ENCODE measurements at regions not wholly inside any gene's neighbourhood (a gene's known extent, or its start where the extent isn't known, plus 50 kb on each side); places are given as distances from the start of the nearest gene placed in this dataset.
"Not testable (repeated sequence)": the region's sequence is repeated elsewhere in the genome, so short reads cannot be mapped to it uniquely, and the experiment has no call there.

- DNase-seq (ENCODE audit: low read depth): peak; percentile 62
Observed at GRCh38 chr15:77910030-77910911, 167.2 kb downstream of the TBC1D2B start.

- DNase-seq (ENCODE audit: low read depth): no peak
Observed at GRCh38 chr15:77909182-77909940, 168.2 kb downstream of the TBC1D2B start.

GRCh38 chr15:77908752-77909111 is 168.8 kb downstream of the TBC1D2B start:
- not testable (repeated sequence) for DNase-seq (ENCODE audit: low read depth)

- DNase-seq (ENCODE audit: low read depth): peak; percentile 60
Observed at GRCh38 chr15:77907824-77908751, 169.4 kb downstream of the TBC1D2B start.

GRCh38 chr15:77906062-77906990 is 171.2 kb downstream of the TBC1D2B start:
- DNase-seq (ENCODE audit: low read depth): not testable (repeated sequence)

GRCh38 chr15:77905301-77905920 is 172.1 kb downstream of the TBC1D2B start:
- no peak for DNase-seq (ENCODE audit: low read depth)

GRCh38 chr15:77904901-77905300 is 172.6 kb downstream of the TBC1D2B start:
- no peak for DNase-seq (ENCODE audit: low read depth)

- DNase-seq (ENCODE audit: low read depth): no peak
Observed at GRCh38 chr15:77904436-77904821, 173.1 kb downstream of the TBC1D2B start.

- DNase-seq (ENCODE audit: low read depth): not testable (repeated sequence)
Observed at GRCh38 chr15:77903761-77904435, 173.6 kb downstream of the TBC1D2B start.

GRCh38 chr15:77902921-77903760 is 174.4 kb downstream of the TBC1D2B start:
- not testable (repeated sequence) for DNase-seq (ENCODE audit: low read depth)

- DNase-seq (ENCODE audit: low read depth): no peak
Observed at GRCh38 chr15:77901921-77902750, 175.4 kb downstream of the TBC1D2B start.

- DNase-seq (ENCODE audit: low read depth): no peak
Observed at GRCh38 chr15:77901251-77901881, 176.1 kb downstream of the TBC1D2B start.

GRCh38 chr15:77900331-77900963 is 177.1 kb downstream of the TBC1D2B start:
- DNase-seq (ENCODE audit: low read depth): not testable (repeated sequence)

- not testable (repeated sequence) for DNase-seq (ENCODE audit: low read depth)
Observed at GRCh38 chr15:77899776-77900175, 177.7 kb downstream of the TBC1D2B start.

- peak; percentile 14 for DNase-seq (ENCODE audit: low read depth)
Observed at GRCh38 chr15:77898811-77899730, 178.4 kb downstream of the TBC1D2B start.
